ENCODE measurements at regions not wholly inside any gene's neighbourhood (a gene's known extent, or its start where the extent isn't known, plus 50 kb on each side); places are given as distances from the start of the nearest gene placed in this dataset.

- Mint-ChIP-seq H3K27me3 (peaks cover 13% of the 10 kb centered on the region), H3K27ac (no peak overlapping the region), H3K4me3 (no peak overlapping the region), H3K9me3 (no peaks in the 10 kb centered on the region), H3K4me1 (ENCODE audit: unreplicated experiment) (peaks cover 4% of the 10 kb centered on the region), H3K36me3 (no peaks in the 10 kb centered on the region)
- no peak for DNase-seq (ENCODE audit: extremely low spot score, unreplicated experiment)
- TF ChIP-seq, protein P1, sequence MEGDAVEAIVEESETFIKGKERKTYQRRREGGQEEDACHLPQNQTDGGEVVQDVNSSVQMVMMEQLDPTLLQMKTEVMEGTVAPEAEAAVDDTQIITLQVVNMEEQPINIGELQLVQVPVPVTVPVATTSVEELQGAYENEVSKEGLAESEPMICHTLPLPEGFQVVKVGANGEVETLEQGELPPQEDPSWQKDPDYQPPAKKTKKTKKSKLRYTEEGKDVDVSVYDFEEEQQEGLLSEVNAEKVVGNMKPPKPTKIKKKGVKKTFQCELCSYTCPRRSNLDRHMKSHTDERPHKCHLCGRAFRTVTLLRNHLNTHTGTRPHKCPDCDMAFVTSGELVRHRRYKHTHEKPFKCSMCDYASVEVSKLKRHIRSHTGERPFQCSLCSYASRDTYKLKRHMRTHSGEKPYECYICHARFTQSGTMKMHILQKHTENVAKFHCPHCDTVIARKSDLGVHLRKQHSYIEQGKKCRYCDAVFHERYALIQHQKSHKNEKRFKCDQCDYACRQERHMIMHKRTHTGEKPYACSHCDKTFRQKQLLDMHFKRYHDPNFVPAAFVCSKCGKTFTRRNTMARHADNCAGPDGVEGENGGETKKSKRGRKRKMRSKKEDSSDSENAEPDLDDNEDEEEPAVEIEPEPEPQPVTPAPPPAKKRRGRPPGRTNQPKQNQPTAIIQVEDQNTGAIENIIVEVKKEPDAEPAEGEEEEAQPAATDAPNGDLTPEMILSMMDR (conservative IDR thresholded peaks at IDR 0.05), result no peak
These were observed 62.7 kb upstream of the SYNDIG1 start for GRCh38 chr20:24406750-24407149.

DNA sequence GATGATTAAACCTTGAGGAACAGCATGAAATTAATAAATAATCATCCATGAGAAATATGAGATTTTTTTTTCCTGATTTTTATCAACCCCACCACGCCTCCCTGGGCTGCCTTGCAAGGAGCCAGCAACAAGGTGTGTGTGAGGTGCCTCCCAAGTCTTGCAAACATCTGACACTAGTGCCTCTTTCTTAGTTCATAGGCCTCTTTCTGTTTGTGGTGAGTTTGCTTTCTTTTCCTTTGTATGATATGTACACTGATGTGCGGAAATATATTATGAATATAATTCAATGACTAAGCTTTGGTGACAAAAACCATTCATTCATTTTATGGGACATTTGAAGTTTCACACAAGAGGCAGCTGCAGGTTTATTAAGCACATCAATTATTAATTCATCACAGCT is 63.2 kb upstream of the SYNDIG1 start:
- Mint-ChIP-seq H3K27ac (no peak overlapping the region), H3K4me3 (no peak overlapping the region), H3K27me3 (peaks cover 13% of the 10 kb centered on the region), H3K36me3 (no peaks in the 10 kb centered on the region), H3K4me1 (ENCODE audit: unreplicated experiment) (peaks cover 4% of the 10 kb centered on the region), H3K9me3 (no peaks in the 10 kb centered on the region)
- DNase-seq (ENCODE audit: extremely low spot score, unreplicated experiment), result no peak
- TF ChIP-seq, protein P1 (conservative IDR thresholded peaks at IDR 0.05), result no peak

- Mint-ChIP-seq H3K27me3 (peaks cover 13% of the 10 kb centered on the region), H3K36me3 (no peaks in the 10 kb centered on the region), H3K4me3 (no peak overlapping the region), H3K27ac (no peak overlapping the region), H3K4me1 (ENCODE audit: unreplicated experiment) (peaks cover 4% of the 10 kb centered on the region), H3K9me3 (no peaks in the 10 kb centered on the region)
- TF ChIP-seq, protein P1 (conservative IDR thresholded peaks at IDR 0.05), result no peak
- DNase-seq (ENCODE audit: extremely low spot score, unreplicated experiment), result no peak
These were observed 63.6 kb upstream of the SYNDIG1 start for GRCh38 chr20:24405810-24406209.

DNA sequence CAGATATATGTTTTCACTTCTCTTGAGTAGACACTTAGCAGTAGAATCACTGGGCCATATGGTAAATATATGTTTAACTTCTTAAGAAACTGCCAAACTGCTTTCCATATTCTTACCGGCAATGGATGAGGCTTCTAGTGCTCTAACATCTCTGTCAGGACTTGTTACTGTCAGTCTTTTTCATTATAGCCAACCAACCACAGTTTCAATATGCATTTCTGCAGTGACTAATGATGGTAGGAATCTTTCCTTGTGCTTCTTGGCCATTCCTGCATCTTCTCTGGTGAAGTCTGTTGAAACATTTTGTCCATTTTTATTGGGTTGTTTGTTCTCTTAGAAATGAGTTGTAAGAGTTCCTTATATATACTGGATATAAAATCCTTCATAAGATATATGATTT is 66.0 kb upstream of the SYNDIG1 start:
- H3K36me3 Mint-ChIP-seq, result no peaks in the 10 kb centered on the region
- DNase-seq (ENCODE audit: extremely low spot score, unreplicated experiment), result no peak

DNA sequence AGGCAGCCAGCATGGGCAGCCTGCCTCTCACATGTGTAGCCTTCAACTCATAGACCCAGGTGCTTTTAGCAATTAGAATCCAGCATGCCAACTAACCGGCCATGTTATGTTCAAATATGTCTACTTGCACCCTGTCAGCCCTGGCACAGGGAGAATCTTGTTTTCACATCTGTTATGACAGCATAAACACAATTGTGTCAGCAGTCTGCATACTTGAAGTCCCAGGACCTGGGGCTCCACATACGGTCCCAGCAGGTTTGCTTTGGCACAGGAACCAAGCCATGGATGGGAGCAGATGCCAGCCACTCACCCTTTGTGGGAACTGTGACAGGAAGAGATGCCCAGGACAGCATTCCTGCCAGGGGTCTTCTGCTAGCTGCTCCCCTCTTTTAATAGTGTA is 67.2 kb upstream of the SYNDIG1 start:
- DNase-seq (ENCODE audit: extremely low spot score, unreplicated experiment), result no peak
- Mint-ChIP-seq H3K36me3 (no peaks in the 10 kb centered on the region), H3K9me3 (no peaks in the 10 kb centered on the region), H3K4me3 (no peak overlapping the region), H3K27ac (no peak overlapping the region), H3K4me1 (ENCODE audit: unreplicated experiment) (peaks cover 4% of the 10 kb centered on the region), H3K27me3 (peaks cover 15% of the 10 kb centered on the region)
- TF ChIP-seq, protein P1 (conservative IDR thresholded peaks at IDR 0.05), result no peak

More for the DNA sequence above, 66.0 kb upstream of the SYNDIG1 start:
- Mint-ChIP-seq H3K27ac (no peak overlapping the region), H3K4me3 (no peak overlapping the region), H3K9me3 (no peaks in the 10 kb centered on the region), H3K27me3 (peaks cover 14% of the 10 kb centered on the region), H3K4me1 (ENCODE audit: unreplicated experiment) (peaks cover 4% of the 10 kb centered on the region)
- TF ChIP-seq, protein P1 (conservative IDR thresholded peaks at IDR 0.05), result no peak

- H3K36me3 Mint-ChIP-seq, result no peaks in the 10 kb centered on the region
- no peak overlapping the region for H3K27ac Mint-ChIP-seq
- no peak for DNase-seq (ENCODE audit: extremely low spot score, unreplicated experiment)
- H3K4me3 Mint-ChIP-seq, result no peak overlapping the region
- H3K27me3 Mint-ChIP-seq, result peaks cover 35% of the 10 kb centered on the region
- no peaks in the 10 kb centered on the region for H3K9me3 Mint-ChIP-seq
- TF ChIP-seq, protein P1 (conservative IDR thresholded peaks at IDR 0.05), result no peak
- no peaks in the 10 kb centered on the region for H3K4me1 Mint-ChIP-seq (ENCODE audit: unreplicated experiment)
These were observed 74.3 kb upstream of the SYNDIG1 start for GRCh38 chr20:24395151-24395550.
